H9 (cell line): ENCODE measurements at regions not wholly inside any gene's neighbourhood (a gene's known extent, or its start where the extent isn't known, plus 50 kb on each side); places are given as distances from the start of the nearest gene placed in this dataset.

Source experiments
- DNase-seq: peaks from one replicate; pipeline ENCODE4 v3.0.0-alpha.2; 2017
- H2AFZ ChIP-seq: one replicate; pipeline ENCODE4 v1.6.1; 2013; ENCODE audit warnings: mild to moderate bottlenecking, low read length, control low read depth, moderate library complexity
- H2AK5ac ChIP-seq: 2 replicates; pipeline ENCODE4 v1.6.1; 2013; ENCODE audit warnings: low read length, control low read depth, mixed read lengths; ENCODE audit not compliant: insufficient read length
- H2BK120ac ChIP-seq: one replicate; pipeline ENCODE4 v1.6.1; 2013; ENCODE audit warnings: low read depth, mild to moderate bottlenecking, low read length, control low read depth, inconsistent platforms; ENCODE audit not compliant: poor library complexity, severe bottlenecking
- H2BK12ac ChIP-seq: 2 replicates; pipeline ENCODE4 v1.6.1; 2013; ENCODE audit warnings: low read length, control low read depth, mixed read lengths, low read depth; ENCODE audit not compliant: insufficient read length
- H2BK15ac ChIP-seq: 2 replicates; pipeline ENCODE4 v1.6.1; 2013; ENCODE audit warnings: low read depth, low read length, control low read depth
- H2BK20ac ChIP-seq: one replicate; pipeline ENCODE4 v1.6.1; 2013; ENCODE audit warnings: low read depth, mild to moderate bottlenecking, low read length, control low read depth, inconsistent platforms; ENCODE audit not compliant: poor library complexity, severe bottlenecking
- H2BK5ac ChIP-seq: 2 replicates; pipeline ENCODE4 v1.6.1; 2013; ENCODE audit warnings: low read length, control low read depth, mixed read lengths; ENCODE audit not compliant: insufficient read length
- H3K14ac ChIP-seq: 2 replicates; pipeline ENCODE4 v1.6.1; 2013; ENCODE audit warnings: low read length, control low read depth; ENCODE audit not compliant: insufficient read depth
- H3K18ac ChIP-seq: 2 replicates; pipeline ENCODE4 v1.6.1; 2013; ENCODE audit warnings: low read depth, mild to moderate bottlenecking, mixed read lengths, low read length, control low read depth; ENCODE audit not compliant: insufficient read length
- H3K23ac ChIP-seq: 2 replicates; pipeline ENCODE4 v1.6.1; 2013; ENCODE audit warnings: low read length, control low read depth, mixed read lengths, low read depth; ENCODE audit not compliant: insufficient read length
- H3K23me2 ChIP-seq: 2 replicates; pipeline ENCODE4 v1.6.1; 2013; ENCODE audit warnings: low read depth, mild to moderate bottlenecking, mixed read lengths, low read length, control low read depth; ENCODE audit not compliant: insufficient read length, poor library complexity, severe bottlenecking
- H3K27ac ChIP-seq: 2 replicates; pipeline ENCODE4 v1.5.1; 2013; ENCODE audit warnings: low read length, control low read depth, mixed read lengths, low read depth; ENCODE audit not compliant: insufficient read length
- H3K27me3 ChIP-seq: 2 replicates; pipeline ENCODE4 v1.6.1; 2013; ENCODE audit warnings: low read length, control low read depth, inconsistent platforms; ENCODE audit not compliant: insufficient read depth
- H3K4ac ChIP-seq: 2 replicates; pipeline ENCODE4 v1.6.1; 2013; ENCODE audit warnings: low read depth, mild to moderate bottlenecking, control low read depth, inconsistent platforms, low read length, moderate library complexity
- H3K4me1 ChIP-seq: 2 replicates; pipeline ENCODE4 v1.6.1; 2013; ENCODE audit warnings: low read length, control low read depth, inconsistent platforms; ENCODE audit not compliant: insufficient read depth
- H3K4me2 ChIP-seq: 2 replicates; pipeline ENCODE4 v1.6.1; 2013; ENCODE audit warnings: low read length, control low read depth, mixed read lengths; ENCODE audit not compliant: insufficient read length, insufficient read depth
- H3K56ac ChIP-seq: 2 replicates; pipeline ENCODE4 v1.6.1; 2013; ENCODE audit warnings: low read depth, mild to moderate bottlenecking, mixed read lengths, low read length, control low read depth; ENCODE audit not compliant: insufficient read length
- H3K79me1 ChIP-seq: 2 replicates; pipeline ENCODE4 v1.6.1; 2013; ENCODE audit warnings: low read depth, mild to moderate bottlenecking, moderate library complexity, low read length, control low read depth, inconsistent platforms; ENCODE audit not compliant: insufficient read depth, poor library complexity, severe bottlenecking
- H3K79me2 ChIP-seq: 2 replicates; pipeline ENCODE4 v1.6.1; 2013; ENCODE audit warnings: low read length, control low read depth, inconsistent platforms; ENCODE audit not compliant: insufficient read depth
- H3K9ac ChIP-seq: 2 replicates; pipeline ENCODE4 v1.6.1; 2013; ENCODE audit warnings: low read length, control low read depth, mixed read lengths; ENCODE audit not compliant: insufficient read length; ENCODE audit errors: extremely low read depth
- H3K9me3 ChIP-seq: one replicate; pipeline ENCODE4 v1.6.1; 2013; ENCODE audit warnings: low read depth, low read length, inconsistent platforms; ENCODE audit not compliant: control insufficient read depth
- H3T11ph ChIP-seq: one replicate; pipeline ENCODE4 v1.6.1; 2013; ENCODE audit warnings: mild to moderate bottlenecking, low read length, control low read depth, inconsistent platforms
- H4K20me1 ChIP-seq: one replicate; pipeline ENCODE4 v1.6.1; 2013; ENCODE audit not compliant: control insufficient read depth, insufficient read length, insufficient read depth
- H4K5ac ChIP-seq: 2 replicates; pipeline ENCODE4 v1.6.1; 2013; ENCODE audit warnings: low read depth, mild to moderate bottlenecking, mixed read lengths, low read length, control low read depth; ENCODE audit not compliant: insufficient read length
- H4K8ac ChIP-seq: replicated peaks from 2 replicates; pipeline ENCODE4 v1.6.1; 2013; ENCODE audit warnings: low read length, control low read depth, mixed read lengths, low read depth; ENCODE audit not compliant: insufficient read length
- H4K91ac ChIP-seq: 2 replicates; pipeline ENCODE4 v1.6.1; 2013; ENCODE audit warnings: low read depth, mild to moderate bottlenecking, moderate library complexity, mixed read lengths, low read length, control low read depth; ENCODE audit not compliant: insufficient read length
- H3K27ac Mint-ChIP-seq, 3 experiments: 2 replicates in 2 of 3; 3 replicates in 1 of 3; pipeline ENCODE4 v1.8.0; 2020 to 2021; ENCODE audit warnings: mixed read lengths in 3 of 3, mild to moderate bottlenecking in 1 of 3, moderate library complexity in 1 of 3
- H3K27me3 Mint-ChIP-seq: 2 replicates; pipeline ENCODE4 v1.8.0; 2021; ENCODE audit warnings: low read depth, mild to moderate bottlenecking, moderate library complexity, mixed read lengths
- H3K36me3 Mint-ChIP-seq, 3 experiments: 2 replicates in 2 of 3; 3 replicates in 1 of 3; pipeline ENCODE4 v1.8.0; 2020 to 2021; ENCODE audit warnings: low read depth in 3 of 3, mixed read lengths in 3 of 3; ENCODE audit not compliant: insufficient read depth in 1 of 3
- H3K4me1 Mint-ChIP-seq, 2 experiments: 2 replicates each; pipeline ENCODE4 v1.8.0; 2020; ENCODE audit warnings: mixed read lengths in 2 of 2
- H3K4me3 Mint-ChIP-seq, 2 experiments: 2 replicates in 1 of 2; 3 replicates in 1 of 2; pipeline ENCODE4 v1.8.0; 2020 to 2021; ENCODE audit warnings: mild to moderate bottlenecking in 2 of 2, mixed read lengths in 2 of 2, moderate library complexity in 1 of 2
- H3K9me3 Mint-ChIP-seq, 2 experiments: 2 replicates in 1 of 2; 3 replicates in 1 of 2; pipeline ENCODE4 v1.8.0; 2020; ENCODE audit warnings: mild to moderate bottlenecking in 2 of 2, mixed read lengths in 2 of 2, moderate library complexity in 1 of 2
- WGBS: extraction: QIAGEN DNeasy Blood & Tissue Kit; methylation state at CpG from one replicate; pipeline ENCODE4 v1.1.7; 2013; ENCODE audit warnings: missing lambda C conversion rate, low lambda C conversion rate, mixed read lengths; ENCODE audit not compliant: insufficient read length; ENCODE audit errors: extremely low coverage; 5-methylcytosine and 5-hydroxymethylcytosine counted together
- TF ChIP-seq, protein P1 (sequence below): fragments of 200-600 bp; sonication (generic); conservative IDR thresholded peaks from 3 replicates; pipeline ENCODE4 v1.8.0; 2021; ENCODE audit warnings: antibody characterized with exemption, mild to moderate bottlenecking

DNA sequence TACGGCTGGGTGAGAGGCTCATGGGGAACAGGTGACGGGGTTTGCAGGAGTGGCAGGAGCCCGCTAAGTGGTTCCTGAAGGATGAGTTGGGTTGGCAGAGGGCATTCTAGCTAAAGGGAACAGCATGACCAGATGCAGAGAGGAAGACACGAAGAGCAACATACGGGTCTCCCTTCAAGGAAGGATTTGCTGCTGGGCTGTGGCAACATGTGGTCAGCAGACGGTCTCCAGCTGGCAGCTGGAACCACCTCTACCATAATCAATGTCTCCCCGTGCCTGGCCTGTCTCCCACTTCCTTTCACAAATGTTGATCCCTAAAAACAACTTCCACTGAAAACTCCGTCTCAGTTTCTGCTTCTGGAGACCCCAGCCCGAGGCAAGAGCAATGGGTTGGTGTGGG lies 80.6 kb upstream of the SULF2 start:
- no peak overlapping the region; the same call in 1 of the 2 replicates for H3K14ac ChIP-seq
- H4K91ac ChIP-seq = no peak overlapping the region
- WGBS = no CpG with 5 or more reads among the region's 9 CpGs
- no peak overlapping the region for H2BK5ac ChIP-seq
- no peak overlapping the region for H3K27ac ChIP-seq
- H4K5ac ChIP-seq = no peak overlapping the region
- H3K23ac ChIP-seq = no peak overlapping the region
- no peak overlapping the region for H2AFZ ChIP-seq
- no peaks in the 10 kb centered on the region for H3K4me1 ChIP-seq
- no peaks in the 10 kb centered on the region for H3K79me1 ChIP-seq
- H2BK15ac ChIP-seq = no peak overlapping the region
- Mint-ChIP-seq H3K27me3 (no peaks in the 10 kb centered on the region; the same call in 1 of the 2 replicates), H3K4me1 (peaks cover 0 to 4% of the 10 kb centered on the region in 2 experiments; a peak in 1 of 4 replicates), H3K4me3 (no peak overlapping the region), H3K36me3 (no peaks in the 10 kb centered on the region; a peak in 1 of 7 replicates), H3K9me3 (peaks cover 0 to 10% of the 10 kb centered on the region in 2 experiments; a peak in 1 of 5 replicates), H3K27ac (no peak overlapping the region)
- no peaks in the 10 kb centered on the region for H3K9me3 ChIP-seq
- H3K27me3 ChIP-seq = no peaks in the 10 kb centered on the region
- H2AK5ac ChIP-seq = no peak overlapping the region
- no peak overlapping the region for H3T11ph ChIP-seq
- H3K23me2 ChIP-seq = no peaks in the 10 kb centered on the region
- no peak overlapping the region for H3K4me2 ChIP-seq
- H4K20me1 ChIP-seq = no peaks in the 10 kb centered on the region
- H2BK12ac ChIP-seq = no peak overlapping the region
- no peak overlapping the region for H3K4ac ChIP-seq
- no peak overlapping the region for H3K9ac ChIP-seq
- no peak overlapping the region for H2BK120ac ChIP-seq
- no peak for DNase-seq
- no peak overlapping the region for H4K8ac ChIP-seq
- TF ChIP-seq, protein P1, sequence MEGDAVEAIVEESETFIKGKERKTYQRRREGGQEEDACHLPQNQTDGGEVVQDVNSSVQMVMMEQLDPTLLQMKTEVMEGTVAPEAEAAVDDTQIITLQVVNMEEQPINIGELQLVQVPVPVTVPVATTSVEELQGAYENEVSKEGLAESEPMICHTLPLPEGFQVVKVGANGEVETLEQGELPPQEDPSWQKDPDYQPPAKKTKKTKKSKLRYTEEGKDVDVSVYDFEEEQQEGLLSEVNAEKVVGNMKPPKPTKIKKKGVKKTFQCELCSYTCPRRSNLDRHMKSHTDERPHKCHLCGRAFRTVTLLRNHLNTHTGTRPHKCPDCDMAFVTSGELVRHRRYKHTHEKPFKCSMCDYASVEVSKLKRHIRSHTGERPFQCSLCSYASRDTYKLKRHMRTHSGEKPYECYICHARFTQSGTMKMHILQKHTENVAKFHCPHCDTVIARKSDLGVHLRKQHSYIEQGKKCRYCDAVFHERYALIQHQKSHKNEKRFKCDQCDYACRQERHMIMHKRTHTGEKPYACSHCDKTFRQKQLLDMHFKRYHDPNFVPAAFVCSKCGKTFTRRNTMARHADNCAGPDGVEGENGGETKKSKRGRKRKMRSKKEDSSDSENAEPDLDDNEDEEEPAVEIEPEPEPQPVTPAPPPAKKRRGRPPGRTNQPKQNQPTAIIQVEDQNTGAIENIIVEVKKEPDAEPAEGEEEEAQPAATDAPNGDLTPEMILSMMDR = no peak
- H3K18ac ChIP-seq = no peak overlapping the region
- H3K79me2 ChIP-seq = no peaks in the 10 kb centered on the region
- no peak overlapping the region for H3K56ac ChIP-seq
- H2BK20ac ChIP-seq = no peak overlapping the region
